Prostate gland (tissue), 2 donors: ENCODE measurements at regions not wholly inside any gene's neighbourhood (a gene's known extent, or its start where the extent isn't known, plus 50 kb on each side); places are given as distances from the start of the nearest gene placed in this dataset.
A peak's percentile ranks its signal among the peaks of the same experiment; 100 is the strongest.

Source experiments
- DNase-seq: peaks from one replicate; pipeline ENCODE4 v3.0.0-alpha.2; 2019; ENCODE audit warnings: low spot score
- H3K27ac ChIP-seq, 2 donors: fragments of 200-600 bp; sonication (generic); 2 replicates each; pipeline ENCODE4 v1.5.1; 2017 to 2019
- H3K27me3 ChIP-seq: fragments of 200-600 bp; sonication (generic); replicated peaks from 2 replicates; pipeline ENCODE4 v1.5.1; 2019; ENCODE audit not compliant: insufficient read depth
- H3K36me3 ChIP-seq, 2 donors: fragments of 200-600 bp; sonication (generic); 1 replicate in 1 of 2; 2 replicates in 1 of 2; pipeline versions ENCODE4 v1.5.1 to v1.8.1; 2017 to 2019
- H3K4me1 ChIP-seq: fragments of 200-600 bp; sonication (generic); replicated peaks from 2 replicates; pipeline ENCODE4 v1.5.1; 2019
- H3K4me3 ChIP-seq, 2 donors: fragments of 200-600 bp; sonication (generic); 2 replicates each; pipeline ENCODE4 v1.5.1; 2017 to 2019
- H3K9me3 ChIP-seq: fragments of 200-600 bp; sonication (generic); 2 replicates; pipeline ENCODE4 v1.5.1; 2017
- POLR2A ChIP-seq: fragments of 450-650 bp; IDR thresholded peaks from one replicate; pipeline ENCODE4 v1.6.1; 2016; ENCODE audit warnings: antibody characterized with exemption, mild to moderate bottlenecking
- POLR2AphosphoS5 ChIP-seq: sonication (generic); formaldehyde crosslinking; IDR thresholded peaks from one replicate; pipeline ENCODE4 v1.6.1; 2017; ENCODE audit warnings: antibody characterized with exemption
- WGBS: methylation state at CpG from one replicate; pipeline ENCODE4 v1.1.5; 2018; 5-methylcytosine and 5-hydroxymethylcytosine counted together
- intact Hi-C: fragments of 100-400 bp; cut with DNase I; formaldehyde crosslinking; loops from one replicate; pipeline ENCODE4 v1.14.2; 2022
- TF ChIP-seq, protein P1 (sequence below), 4 experiments: fragments of 200-600 bp in 2 of 4; fragments of 450-650 bp in 2 of 4; sonication (generic) in 2 of 4; IDR thresholded peaks; 1 replicate in 3 of 4; 2 replicates in 1 of 4; pipeline ENCODE4 v1.5.1; 2016 to 2019; ENCODE audit warnings: antibody characterized with exemption in 4 of 4, mild to moderate bottlenecking in 2 of 4, moderate library complexity in 2 of 4

DNA sequence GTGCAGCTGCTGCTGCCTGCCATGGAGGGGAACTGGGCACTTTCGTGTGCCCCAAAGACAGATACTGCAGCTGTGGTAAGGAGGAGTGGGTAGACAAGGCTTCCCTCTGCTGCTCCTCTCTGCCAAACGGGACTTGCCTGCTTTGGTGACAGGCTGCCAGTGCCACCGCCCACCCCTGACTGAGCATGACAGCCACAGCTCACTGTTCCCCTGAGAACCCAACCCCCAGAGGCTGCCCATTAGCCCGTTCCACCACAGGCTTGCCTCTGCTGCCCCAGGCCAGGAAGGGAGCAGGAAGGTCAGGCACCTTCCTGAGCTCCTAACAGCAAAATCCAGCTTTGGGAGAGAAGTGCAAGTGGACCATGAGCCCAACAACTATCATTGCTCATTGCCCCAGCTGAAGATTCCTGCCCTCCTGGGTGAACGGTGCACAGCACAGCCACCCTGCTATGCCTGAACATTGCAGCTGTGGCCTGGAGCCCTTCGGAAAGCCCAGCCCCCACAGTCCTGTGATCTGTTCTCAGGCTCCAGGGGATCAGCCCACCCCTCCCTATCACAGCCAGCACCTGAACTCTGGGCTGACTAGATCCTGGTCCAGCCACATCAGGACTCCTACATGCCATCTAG, 58.7 kb upstream of the ANTXRL start:
- TF ChIP-seq POLR2A (no peak), POLR2AphosphoS5 (no peak)
- TF ChIP-seq, protein P1, sequence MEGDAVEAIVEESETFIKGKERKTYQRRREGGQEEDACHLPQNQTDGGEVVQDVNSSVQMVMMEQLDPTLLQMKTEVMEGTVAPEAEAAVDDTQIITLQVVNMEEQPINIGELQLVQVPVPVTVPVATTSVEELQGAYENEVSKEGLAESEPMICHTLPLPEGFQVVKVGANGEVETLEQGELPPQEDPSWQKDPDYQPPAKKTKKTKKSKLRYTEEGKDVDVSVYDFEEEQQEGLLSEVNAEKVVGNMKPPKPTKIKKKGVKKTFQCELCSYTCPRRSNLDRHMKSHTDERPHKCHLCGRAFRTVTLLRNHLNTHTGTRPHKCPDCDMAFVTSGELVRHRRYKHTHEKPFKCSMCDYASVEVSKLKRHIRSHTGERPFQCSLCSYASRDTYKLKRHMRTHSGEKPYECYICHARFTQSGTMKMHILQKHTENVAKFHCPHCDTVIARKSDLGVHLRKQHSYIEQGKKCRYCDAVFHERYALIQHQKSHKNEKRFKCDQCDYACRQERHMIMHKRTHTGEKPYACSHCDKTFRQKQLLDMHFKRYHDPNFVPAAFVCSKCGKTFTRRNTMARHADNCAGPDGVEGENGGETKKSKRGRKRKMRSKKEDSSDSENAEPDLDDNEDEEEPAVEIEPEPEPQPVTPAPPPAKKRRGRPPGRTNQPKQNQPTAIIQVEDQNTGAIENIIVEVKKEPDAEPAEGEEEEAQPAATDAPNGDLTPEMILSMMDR (IDR thresholded peaks at IDR 0.05): no peak
- Histone ChIP-seq H3K27me3 (no peaks in the 10 kb centered on the region), H3K36me3 (no peaks in the 10 kb centered on the region), H3K4me3 (no peak overlapping the region), H3K9me3 (no peaks in the 10 kb centered on the region), H3K27ac (peak overlapping the region; percentile 5 to 21), H3K4me1 (no peaks in the 10 kb centered on the region)
- 37% methylated on average over 6 of the region's 6 CpGs for WGBS
- intact Hi-C loops: loop anchor here (10.0 kb wide), 1 partner anchor 327 kb away; the partner anchor contains the start of gene GPRIN2
- peak; percentile 15 for DNase-seq

DNA sequence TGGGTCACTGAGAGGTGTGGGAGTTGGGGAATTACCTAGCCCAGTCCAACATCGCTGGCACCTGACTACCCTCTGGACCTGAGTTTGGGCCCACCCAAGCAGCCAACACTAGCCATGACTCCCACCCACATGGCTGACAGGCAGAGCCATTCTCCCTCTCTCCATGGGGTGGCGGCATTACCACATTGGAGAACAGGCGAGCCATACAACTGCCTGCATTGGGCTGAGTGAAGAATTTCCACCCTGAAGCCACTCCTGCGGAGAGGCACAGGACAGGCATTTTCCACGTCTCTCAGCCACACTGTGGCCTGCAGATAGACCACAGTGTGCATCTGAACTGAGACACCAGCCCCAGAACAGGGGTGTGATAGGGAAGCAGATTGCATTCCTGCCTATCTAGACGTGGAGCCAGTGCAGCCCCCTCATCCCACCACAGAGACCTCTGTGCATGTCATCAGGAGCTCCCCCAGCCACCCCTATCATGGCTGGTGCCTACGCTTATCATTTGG, 58.2 kb upstream of the ANTXRL start:
- Histone ChIP-seq H3K4me1 (no peaks in the 10 kb centered on the region), H3K36me3 (no peaks in the 10 kb centered on the region), H3K27me3 (no peaks in the 10 kb centered on the region), H3K27ac (no peak overlapping the region), H3K4me3 (no peak overlapping the region), H3K9me3 (no peaks in the 10 kb centered on the region)
- DNase-seq: peak; percentile 65
- WGBS: 11% methylated on average over 7 of the region's 7 CpGs
- intact Hi-C loops: loop anchor here (10.0 kb wide), 1 partner anchor 326 kb away; the partner anchor contains the start of gene GPRIN2
- TF ChIP-seq, protein P1 (IDR thresholded peaks at IDR 0.05): peak; percentile 64 to 92 (median 82)
- TF ChIP-seq POLR2A (no peak), POLR2AphosphoS5 (peak; percentile 39)

DNA sequence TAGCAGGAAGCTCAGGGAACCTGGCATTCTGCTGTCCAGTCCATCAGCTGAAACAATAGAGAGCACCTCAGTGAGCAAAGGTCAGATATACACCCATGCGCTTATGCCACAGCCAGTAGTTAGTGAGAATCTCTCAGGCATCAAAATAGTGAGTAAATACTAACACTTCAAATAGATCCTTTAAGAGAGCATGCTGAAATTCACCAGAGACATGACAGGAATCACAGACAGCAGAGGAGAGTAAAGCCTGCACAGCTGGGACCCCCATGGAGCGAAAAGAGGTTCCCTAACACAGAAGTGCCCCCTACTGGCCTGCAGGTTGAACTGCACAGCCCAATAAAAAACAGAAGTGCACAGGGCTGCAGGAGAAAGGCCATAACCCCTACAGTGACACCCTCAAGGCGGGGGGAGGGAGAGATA, 57.6 kb upstream of the ANTXRL start:
- 61% methylated on average over 3 of the region's 3 CpGs for WGBS
- no peak for DNase-seq
- intact Hi-C loops: loop anchor here (10.0 kb wide), 1 partner anchor 326 kb away; the partner anchor contains the start of gene GPRIN2
- Histone ChIP-seq H3K27ac (no peak overlapping the region), H3K9me3 (no peaks in the 10 kb centered on the region), H3K4me1 (no peaks in the 10 kb centered on the region), H3K27me3 (no peaks in the 10 kb centered on the region), H3K4me3 (no peak overlapping the region), H3K36me3 (no peaks in the 10 kb centered on the region)
- TF ChIP-seq POLR2A: no peak
- TF ChIP-seq, protein P1 (IDR thresholded peaks at IDR 0.05): peak in 3 of 4 experiments; percentile 32 to 46 (median 35)

DNA sequence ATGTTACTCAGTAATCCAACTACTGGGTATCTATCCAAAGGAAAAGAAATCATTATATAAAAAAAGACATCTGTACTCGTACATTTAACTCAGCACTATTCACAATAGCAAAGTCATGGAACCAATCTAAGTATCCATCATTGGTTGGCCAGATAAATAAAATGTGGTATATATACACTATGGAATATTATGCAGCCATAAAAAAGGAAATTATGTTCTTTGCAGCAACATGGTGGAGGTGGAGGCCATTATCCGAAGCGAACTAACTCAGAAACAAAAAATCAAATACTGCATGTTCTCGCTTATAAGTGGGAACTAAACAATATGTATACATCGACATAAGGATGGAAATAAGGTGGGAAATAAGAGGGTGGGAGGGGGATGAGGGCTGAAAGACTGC, 56.2 kb upstream of the ANTXRL start:
- intact Hi-C loops: no loop called here
- H3K4me1 ChIP-seq: no peaks in the 10 kb centered on the region
- H3K27me3 ChIP-seq: no peaks in the 10 kb centered on the region
- TF ChIP-seq, protein P1 (IDR thresholded peaks at IDR 0.05): no peak
- TF ChIP-seq POLR2A: no peak
- TF ChIP-seq POLR2AphosphoS5: no peak
- H3K4me3 ChIP-seq: no peak overlapping the region
- DNase-seq: no peak
- WGBS: 95% methylated on average over 5 of the region's 5 CpGs
- no peaks in the 10 kb centered on the region for H3K36me3 ChIP-seq
- no peaks in the 10 kb centered on the region for H3K9me3 ChIP-seq
- H3K27ac ChIP-seq: no peak overlapping the region

DNA sequence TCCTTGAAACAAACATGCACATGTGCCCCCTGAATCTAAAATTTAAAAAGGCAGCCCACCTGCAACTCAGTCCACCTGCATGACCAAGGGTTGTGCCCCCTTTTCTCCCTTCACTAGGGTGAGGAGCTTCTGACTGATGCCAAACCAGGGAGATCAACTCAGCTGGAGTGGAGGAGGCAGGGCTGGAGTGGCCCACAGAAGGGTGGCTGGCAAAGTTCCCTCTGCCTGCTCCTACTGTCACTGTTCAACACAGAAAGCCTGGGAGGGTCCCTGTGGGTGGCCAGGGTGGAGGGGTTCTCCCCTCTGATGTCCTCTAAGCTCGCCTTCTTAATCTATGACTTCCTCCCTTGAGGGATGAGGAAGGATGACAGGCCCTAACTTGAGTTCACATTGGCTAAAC, 55.7 kb upstream of the ANTXRL start:
- Histone ChIP-seq H3K4me3 (no peak overlapping the region), H3K27ac (no peak overlapping the region), H3K36me3 (no peaks in the 10 kb centered on the region), H3K4me1 (no peaks in the 10 kb centered on the region), H3K27me3 (no peaks in the 10 kb centered on the region), H3K9me3 (no peaks in the 10 kb centered on the region)
- WGBS: 63% methylated on average over 1 of the region's 1 CpG
- intact Hi-C loops: no loop called here
- TF ChIP-seq, protein P1 (IDR thresholded peaks at IDR 0.05): no peak
- TF ChIP-seq POLR2A (no peak), POLR2AphosphoS5 (no peak)
- DNase-seq: no peak
